ENCODE measurements at regions not wholly inside any gene's neighbourhood (a gene's known extent, or its start where the extent isn't known, plus 50 kb on each side); places are given as distances from the start of the nearest gene placed in this dataset.

GRCh38 chr9:115686069-115686468, 467.5 kb upstream of the PAPPA start:
- TF ChIP-seq CTCF (IDR thresholded peaks at IDR 0.05) (no peak), POLR2A (IDR thresholded peaks at IDR 0.05) (no peak)
